HG03571 (cell line): ENCODE measurements at regions not wholly inside any gene's neighbourhood (a gene's known extent, or its start where the extent isn't known, plus 50 kb on each side); places are given as distances from the start of the nearest gene placed in this dataset.
"Not testable (repeated sequence)": the region's sequence is repeated elsewhere in the genome, so short reads cannot be mapped to it uniquely, and the experiment has no call there.

Experiments
- ATAC-seq: cut with Tn5 transposase; IDR thresholded peaks from one replicate; pipeline ENCODE4 v1.9.1; 2021; ENCODE audit not compliant: unreplicated experiment

DNA sequence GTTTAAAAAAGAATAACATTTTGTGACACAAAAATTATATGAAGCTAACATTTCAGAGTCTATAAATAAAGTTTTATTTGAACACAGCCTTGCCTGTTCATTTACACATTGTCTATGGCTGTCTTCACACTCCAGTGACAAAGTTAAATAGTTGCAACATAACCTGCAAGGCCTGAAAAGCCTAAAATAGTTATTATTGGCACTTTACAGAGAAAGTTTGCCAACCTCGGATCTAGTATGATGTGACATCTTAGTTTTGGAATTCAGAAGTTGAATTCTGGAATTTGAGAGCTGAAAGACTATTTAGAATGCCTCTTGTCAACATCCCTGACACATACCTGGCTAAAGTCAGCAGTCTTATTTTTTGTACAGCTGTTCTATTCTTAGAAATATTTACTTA lies 68.3 kb downstream of the DYRK2 start:
- ATAC-seq, result no peak

DNA sequence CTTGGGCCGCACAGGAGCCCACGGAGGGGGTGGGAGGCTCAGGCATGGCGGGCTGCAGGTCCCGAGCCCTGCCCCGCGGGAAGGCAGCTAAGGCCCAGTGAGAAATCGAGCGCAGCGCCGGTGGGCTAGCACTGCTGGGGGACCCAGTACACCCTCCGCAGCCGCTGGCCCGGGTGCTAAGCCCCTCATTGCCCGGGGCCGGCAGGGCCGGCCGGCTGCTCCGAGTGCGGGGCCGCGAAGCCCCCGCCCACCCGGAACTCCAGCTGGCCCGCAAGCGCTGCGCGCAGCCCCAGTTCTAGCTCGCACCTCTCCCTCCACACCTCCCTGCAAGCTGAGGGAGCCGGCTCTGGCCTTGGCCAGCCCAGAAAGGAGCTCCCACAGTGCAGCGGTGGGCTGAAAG lies 70.8 kb downstream of the DYRK2 start:
- ATAC-seq, result not testable (repeated sequence)

DNA sequence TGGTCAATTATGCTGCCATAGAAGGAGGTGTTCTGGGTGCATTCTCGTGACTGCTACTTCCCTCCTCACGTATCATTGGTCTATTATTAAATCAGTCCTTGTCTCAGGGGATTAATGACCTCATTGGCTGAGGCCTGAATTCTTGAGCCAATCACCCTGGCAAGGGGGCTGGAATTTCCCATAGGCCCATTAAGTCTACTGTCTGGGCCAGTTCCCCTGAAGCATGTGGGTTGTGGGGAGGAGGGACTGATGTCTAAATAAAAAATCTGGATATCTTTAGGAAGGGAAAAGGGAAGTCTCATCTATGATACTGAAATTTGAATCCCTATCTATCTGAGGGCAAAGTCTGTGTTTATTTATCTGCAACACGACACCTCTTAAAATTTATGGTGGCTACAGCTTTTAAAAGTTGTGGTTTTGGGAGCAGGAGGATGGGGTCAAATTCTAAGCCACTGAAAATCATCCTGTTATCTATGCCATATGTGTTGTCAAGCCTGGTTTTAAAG lies 71.9 kb downstream of the DYRK2 start:
- ATAC-seq, result no peak

DNA sequence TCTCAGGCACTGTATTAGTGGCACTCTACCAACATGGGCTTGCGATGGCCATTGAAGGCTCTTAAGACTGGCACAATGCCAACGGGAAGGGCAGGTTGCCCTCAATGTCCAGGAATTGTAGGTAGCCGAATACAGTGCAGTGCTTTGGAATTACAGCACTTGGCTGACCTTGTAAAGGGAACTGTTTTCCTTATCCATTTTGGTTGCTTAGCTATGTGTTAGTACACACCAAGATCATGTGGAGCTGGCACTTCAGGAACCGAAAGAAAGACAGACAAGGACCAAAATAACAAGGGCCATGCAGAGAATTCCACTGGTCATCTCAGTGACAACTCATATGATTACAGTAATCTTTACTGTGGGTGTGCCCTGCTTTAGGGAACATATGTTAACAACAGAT lies 72.7 kb downstream of the DYRK2 start:
- ATAC-seq, result no peak

DNA sequence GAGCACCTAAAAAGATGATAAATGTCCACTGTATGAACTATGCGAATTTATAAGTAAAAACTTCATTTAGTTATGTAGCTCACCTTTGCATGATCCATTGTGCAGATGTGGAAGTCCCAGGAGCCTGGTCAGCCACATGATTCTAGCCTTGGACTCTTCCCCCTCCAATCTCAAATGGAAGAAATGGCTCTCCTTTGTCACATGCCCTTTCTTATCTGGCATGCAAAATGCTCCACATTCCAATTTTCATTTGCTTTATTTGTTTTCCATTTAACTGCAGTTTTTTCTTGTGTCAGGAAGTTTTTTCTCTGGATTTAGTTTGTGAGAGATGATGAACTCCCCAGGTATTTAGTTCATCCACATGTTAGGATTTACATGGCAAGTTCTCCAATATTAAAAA lies 73.8 kb downstream of the DYRK2 start:
- ATAC-seq, result no peak

DNA sequence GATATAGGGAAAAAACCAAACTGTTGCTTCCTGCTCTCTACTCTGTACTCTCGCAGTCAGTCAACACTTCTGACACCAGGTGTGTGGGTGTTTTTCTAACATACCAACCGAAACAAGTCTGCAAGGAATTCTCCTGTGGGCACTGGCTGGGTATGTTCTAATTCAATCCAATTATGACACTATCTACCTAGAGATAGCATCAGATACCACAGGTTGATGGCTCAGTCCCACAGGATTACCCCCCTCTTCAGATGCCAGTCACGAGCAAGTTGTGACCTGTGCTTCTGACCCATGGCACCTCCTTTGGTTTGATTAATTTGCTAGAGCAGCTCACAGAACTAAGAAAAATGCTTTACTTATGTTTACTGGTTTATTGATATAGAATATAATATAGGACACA lies 78.3 kb downstream of the DYRK2 start:
- ATAC-seq, result no peak

DNA sequence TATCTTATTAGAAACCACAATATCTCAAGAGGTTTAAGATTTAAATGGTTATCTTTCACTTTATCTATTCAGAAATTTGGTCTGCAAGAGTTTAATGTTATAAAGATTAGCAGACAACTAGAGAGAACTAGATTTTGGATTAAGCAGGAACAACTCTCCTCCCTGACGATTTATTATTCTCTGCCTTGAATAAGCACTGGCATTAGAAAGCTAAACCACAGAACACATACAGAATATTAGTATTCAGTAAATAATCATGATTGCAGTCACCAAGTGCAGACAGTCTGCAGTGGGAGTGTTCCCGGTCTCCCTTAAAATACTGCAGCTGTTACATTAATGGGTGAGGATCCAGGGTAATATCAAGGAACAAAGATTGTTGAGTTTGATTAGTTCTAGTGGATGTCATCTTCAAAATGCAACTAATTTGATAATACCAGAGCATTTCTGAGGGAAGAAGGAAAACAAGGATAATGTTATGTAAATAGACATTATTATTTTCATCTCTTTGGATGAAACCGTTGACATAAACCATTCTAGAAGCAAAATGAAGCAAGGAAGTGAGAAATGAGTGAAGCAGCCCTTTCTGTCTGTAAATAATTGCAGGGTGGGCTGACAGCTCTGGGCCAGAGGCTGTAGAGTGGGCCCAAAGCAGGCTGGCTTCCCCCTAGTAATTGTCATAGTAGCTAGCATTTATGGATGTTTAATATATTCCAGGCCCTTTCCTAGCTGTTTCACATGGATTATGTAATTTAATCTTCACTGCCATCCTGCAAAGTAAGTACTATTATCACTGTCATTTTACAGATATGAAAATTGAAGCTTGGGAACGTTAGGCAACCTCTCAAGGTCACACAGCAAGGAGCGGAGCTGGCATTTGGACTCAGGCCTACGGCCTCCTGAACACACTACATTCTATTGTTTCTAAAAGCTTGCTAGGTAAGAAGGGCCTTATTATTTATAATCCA lies 79.4 kb downstream of the DYRK2 start:
- ATAC-seq, result no peak

DNA sequence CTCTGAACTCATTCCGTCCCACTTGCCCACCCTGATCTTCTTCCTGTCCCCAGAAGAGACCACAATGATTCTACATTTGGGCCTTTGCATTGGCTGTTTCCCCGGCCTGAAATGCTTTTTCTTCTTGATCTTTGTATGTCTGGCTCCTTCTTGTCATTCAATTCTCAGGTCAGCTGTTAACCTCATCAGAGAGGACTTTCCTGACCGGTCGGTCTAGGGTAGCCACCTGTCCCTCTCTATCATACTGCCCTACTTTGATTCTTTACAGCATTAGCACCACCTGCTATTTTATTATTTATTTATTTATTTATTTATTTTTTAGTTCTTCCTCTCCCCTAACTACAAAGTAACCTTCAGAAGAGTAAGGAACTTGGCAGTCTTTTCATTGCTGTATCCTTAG lies 84.3 kb downstream of the DYRK2 start:
- ATAC-seq, result no peak

DNA sequence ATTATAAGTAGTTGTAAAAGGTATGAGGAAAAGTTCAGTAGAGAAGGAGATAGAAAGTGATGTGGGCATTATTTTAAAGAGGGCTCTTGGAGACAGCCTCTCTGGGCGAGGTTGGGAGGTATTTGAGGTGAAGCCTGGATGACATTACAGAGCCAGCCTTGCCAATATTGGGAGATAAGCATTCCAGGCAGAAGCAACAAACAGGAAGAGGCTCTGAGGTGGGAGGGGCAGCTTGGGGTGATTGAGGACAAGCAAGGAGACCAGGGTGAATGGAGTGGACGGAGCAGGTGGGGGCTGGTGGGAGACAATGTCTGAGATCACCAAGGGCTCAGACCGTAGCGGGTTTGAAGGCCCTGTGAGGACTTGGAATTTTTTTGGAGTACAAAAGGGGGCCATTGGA lies 87.3 kb downstream of the DYRK2 start:
- no peak for ATAC-seq

DNA sequence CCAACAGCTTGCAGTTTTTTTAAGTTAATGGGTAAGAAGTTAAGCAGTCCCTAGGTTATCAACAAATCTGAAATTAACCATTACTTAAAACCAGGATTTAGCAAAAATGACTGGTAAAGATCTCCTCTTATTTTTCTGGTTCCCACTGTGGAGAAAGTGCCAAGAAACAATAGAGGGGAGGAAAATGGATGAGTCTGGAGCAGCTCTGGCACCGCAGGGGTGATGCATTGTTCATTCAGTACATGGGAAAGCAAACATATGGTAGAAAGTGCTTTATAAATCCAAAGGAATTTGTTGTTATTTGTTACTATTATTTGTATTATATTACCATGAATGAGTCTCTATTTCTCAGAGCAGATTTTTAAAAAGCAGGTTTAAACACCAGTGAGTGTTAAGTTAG lies 92.2 kb downstream of the DYRK2 start:
- ATAC-seq, result no peak

DNA sequence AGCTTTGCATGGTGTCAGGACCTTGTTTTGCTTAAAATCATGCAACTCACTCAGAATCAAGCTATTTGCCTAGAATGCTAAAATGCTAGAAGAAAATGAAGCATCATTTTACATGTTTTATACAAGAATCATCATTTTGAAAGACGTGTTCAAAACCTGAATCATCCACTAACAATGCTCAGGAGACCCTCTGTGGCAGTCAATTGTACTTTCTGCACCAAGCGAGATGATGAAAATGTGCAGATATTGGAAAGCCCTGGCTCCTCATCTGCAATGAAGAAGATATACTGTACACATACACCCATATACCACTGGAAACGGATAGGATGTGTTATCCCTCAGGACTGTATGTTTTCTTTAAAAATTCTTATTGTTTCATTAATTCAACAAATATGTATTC lies 92.7 kb downstream of the DYRK2 start:
- no peak for ATAC-seq

DNA sequence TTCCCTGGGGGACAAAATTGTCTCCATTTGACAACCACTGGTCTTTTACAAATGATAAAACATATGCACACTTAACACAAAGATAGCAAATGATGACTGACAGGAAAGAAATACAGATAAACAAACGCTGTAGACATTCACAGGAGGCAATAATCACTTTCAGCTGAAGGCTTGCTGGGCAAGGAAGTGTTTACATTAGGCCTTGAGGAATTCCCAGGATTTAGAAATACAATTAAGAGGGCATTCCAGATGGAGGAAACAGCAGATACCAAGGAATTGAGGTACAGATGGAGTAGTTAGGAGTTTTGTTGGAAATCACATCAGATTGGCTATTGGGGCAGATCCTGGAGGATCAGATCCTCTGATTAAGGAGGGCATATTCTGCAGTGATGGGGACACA lies 93.9 kb downstream of the DYRK2 start:
- ATAC-seq, result no peak

DNA sequence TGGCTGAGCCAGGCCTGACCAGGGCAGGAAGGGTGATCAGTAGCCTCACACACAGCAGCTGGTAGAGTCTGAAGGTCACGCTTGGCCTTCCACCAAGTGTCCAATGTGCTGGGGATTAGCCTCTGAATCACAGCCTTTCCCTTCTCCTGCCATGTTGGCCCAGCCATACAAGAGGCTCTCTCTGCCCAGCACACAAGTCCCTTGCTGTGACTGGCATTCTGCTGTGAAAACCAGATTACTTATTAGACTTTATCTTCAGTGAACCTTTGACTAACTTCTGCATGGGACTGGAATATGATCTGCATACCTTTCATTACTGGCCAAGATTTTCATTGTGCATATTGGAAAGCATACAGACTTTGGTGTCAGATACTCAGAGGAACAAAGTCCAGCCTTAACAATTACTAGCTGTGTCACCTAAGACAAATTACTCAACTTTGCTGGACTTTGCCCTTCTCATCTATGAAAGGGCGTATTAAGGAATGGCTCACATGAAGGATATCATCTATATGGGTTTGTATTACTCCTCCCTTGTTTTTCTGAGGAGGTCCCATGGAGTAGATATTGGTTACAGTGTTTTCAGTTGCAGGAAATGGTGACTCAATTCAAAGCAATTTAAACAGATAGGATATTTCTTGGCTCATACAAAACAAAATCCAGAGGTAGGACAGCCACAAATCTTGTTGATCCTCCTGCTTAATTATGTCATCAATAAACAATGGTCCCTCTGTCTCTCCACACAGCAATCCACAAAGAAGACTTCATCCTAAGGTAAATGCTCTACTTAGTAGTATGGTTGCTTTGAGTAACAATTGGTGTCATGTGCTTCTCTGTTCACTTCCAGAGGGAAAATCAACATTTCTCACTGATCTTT lies 99.6 kb downstream of the DYRK2 start:
- ATAC-seq, result no peak

DNA sequence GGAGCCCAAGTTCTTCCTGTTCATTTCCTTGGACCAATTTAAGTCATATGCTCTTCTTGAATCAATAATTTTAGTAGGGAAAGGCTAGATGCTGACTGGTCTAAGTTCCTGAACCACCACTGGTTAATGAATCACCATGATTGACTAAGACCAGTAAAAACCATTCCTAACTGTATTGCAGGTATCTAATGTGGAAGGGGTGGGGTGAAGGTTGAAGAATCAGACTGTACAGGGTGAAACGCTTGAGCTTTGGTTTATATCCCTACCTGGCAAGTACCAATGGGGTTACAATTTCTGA lies 100.1 kb downstream of the DYRK2 start:
- no peak for ATAC-seq

DNA sequence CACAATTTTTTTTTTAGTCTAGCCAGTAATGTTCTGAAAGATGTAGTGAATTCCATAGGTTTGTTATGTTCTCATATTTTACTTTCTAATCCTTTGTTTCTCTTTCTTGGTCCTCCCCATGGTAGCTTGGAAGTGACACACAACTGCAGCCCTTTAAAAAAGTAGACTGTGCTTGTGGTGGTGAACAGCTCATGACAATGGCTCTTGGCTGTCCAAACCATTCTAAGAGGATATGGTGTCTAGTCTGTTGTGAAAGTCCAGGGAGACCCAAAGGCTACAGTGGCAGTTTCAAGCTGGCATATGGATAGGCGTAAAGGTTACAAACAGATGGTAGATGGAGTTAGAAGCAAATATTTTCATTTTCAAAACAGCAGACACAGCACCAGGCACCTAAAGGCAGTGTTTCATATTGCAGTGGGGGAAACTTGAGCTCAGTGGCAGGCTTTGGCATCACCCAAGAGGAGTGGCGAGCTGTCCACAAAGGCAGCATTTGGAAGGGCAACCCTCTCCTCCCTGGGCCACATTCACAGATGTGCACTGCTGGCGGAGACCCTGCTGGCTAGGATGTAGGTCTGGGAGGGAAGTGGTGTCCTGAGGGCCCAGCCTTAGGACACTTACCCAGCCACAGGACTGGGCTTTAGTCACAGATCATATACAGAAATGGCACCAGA lies 102.1 kb downstream of the DYRK2 start:
- no peak for ATAC-seq

DNA sequence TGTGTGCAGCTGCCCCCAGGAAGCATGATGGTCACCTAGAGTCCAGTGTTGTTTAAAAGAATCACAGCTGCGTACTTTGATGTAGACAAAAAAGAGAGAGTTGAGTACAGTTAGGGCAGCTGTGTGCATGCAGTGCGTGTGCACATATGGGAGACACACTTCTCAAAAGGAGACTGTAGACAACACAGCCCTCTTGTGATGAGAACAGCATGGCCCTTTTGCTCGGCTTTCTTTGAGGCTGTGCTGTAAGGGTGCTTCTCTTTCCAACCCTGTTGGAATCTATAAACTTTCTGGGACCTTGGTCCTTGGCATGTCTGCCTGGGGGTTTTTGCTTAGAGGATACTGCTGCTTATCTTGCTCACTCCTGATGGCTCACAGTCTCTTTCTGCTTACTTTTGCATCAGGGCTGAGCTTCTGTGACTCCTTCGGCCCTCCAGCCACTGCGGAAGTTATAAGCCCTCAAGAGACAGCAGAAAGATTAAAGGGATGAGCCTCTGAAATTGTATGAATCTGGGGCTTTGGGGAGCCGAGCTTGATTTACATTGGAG lies 102.9 kb downstream of the DYRK2 start:
- ATAC-seq, result no peak

DNA sequence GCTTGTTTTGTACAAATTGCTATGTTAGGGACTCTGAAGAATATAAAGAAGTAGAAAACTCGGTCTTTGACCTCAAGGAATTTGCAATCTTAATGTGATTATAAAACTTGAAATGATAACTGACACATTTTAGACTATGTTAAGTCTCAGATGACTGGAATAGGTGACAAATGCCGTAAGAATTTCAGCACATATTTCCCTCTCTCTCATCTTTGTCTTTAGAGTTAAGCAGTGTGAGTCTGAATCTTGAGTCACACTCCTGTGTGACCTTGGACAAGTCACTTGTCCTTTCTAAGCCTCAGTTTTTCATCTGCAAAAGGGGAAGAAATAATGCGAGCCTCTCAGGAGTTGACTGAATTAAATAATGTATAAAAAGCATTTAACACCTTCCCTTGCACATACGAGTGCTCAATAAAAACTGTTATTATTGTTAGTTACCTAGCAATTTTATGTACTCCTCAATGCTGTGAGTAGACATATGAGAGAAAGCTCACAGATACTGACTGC lies 103.7 kb downstream of the DYRK2 start:
- ATAC-seq, result no peak

DNA sequence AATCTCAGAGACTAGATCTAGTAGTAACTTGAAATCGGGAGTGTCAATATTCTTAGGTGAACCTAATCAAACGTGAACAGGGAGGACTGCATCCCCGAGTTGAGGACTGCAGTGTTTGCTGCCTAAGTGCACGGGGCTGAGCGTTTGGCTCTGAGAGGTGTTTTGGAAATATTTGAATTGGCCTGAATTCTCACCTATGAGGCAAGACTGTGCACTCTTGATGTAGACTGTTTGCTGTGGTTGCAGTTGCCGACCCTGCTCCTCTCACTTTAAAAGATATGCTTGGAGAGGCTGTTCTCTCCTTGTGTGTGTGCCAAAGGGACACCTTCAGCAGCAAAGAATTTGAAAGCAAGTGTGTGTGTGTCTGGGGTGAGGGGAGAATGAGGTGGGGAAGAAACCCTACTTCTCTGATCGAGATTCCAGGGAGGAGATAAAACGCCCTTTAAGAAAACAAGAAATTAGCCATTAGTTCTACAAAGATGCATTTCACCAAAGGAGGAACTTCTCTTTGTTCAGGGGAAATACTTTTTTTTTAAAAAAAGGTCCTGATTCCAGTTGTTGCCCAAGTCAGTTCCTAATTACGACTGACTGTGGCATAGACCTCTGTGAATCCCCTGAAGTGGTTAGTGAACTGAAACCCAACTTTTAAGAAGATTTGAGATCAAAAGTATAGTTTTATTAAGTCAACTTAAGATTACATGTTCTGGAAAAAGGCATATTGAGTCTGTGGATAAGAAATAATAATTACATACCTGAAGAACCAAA lies 106.6 kb downstream of the DYRK2 start:
- no peak for ATAC-seq

DNA sequence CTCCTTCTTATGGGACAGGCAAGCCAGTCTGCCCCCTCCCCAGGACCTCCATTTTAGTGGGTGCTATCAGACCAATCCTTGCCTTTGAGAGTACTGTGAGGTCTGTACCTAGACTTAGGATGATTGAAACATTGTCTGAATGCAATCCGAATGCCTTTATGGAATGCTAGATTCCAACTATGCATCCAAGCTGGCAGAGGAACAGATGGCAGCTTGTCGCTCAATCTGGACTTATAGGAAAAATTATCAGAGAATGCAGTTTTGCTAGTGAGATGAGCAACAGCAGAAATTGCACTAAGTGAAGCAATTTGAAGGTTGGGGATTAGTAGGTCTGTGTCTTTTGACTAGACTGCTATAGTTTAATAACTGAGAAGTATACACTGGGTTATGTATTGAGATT lies 109.1 kb downstream of the DYRK2 start:
- no peak for ATAC-seq

DNA sequence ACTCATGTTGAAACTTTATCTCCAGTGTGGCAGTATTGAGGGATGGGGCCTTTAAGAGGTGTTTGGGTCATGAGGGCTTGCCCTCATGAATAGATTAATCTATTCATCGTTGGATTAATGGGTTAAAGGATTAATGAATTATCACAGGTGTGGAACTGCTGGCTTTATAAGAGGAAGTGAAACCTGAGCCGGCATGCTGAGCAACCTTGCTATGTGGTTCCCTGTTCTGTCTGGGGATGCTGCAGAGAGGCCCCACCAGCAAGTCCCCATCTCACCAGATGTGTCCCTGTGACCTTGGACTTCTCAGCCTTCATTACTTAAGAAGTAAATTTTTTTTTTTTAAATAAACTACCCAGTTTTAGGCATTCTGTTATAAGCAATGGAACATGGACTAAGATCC lies 109.6 kb downstream of the DYRK2 start:
- peak; percentile 100 for ATAC-seq
